Transverse colon (tissue), 3 donors: ENCODE measurements at regions not wholly inside any gene's neighbourhood (a gene's known extent, or its start where the extent isn't known, plus 50 kb on each side); places are given as distances from the start of the nearest gene placed in this dataset.
"Not testable (repeated sequence)": the region's sequence is repeated elsewhere in the genome, so short reads cannot be mapped to it uniquely, and the experiment has no call there.

Experiments
- POLR2A ChIP-seq: fragments of 450-650 bp; IDR thresholded peaks from one replicate; pipeline ENCODE4 v1.6.1; 2016; ENCODE audit warnings: antibody characterized with exemption, mild to moderate bottlenecking, moderate library complexity
- TF ChIP-seq, protein P1 (sequence below), 5 experiments: fragments of 200-600 bp in 3 of 5; fragments of 450-650 bp in 2 of 5; sonication (generic) in 3 of 5; IDR thresholded peaks; 1 replicate in 2 of 5; 2 replicates in 3 of 5; pipeline ENCODE4 v1.5.1; 2016 to 2017; ENCODE audit warnings: antibody characterized with exemption in 5 of 5, inconsistent platforms in 3 of 5, mild to moderate bottlenecking in 2 of 5, moderate library complexity in 1 of 5

- TF ChIP-seq, protein P1, sequence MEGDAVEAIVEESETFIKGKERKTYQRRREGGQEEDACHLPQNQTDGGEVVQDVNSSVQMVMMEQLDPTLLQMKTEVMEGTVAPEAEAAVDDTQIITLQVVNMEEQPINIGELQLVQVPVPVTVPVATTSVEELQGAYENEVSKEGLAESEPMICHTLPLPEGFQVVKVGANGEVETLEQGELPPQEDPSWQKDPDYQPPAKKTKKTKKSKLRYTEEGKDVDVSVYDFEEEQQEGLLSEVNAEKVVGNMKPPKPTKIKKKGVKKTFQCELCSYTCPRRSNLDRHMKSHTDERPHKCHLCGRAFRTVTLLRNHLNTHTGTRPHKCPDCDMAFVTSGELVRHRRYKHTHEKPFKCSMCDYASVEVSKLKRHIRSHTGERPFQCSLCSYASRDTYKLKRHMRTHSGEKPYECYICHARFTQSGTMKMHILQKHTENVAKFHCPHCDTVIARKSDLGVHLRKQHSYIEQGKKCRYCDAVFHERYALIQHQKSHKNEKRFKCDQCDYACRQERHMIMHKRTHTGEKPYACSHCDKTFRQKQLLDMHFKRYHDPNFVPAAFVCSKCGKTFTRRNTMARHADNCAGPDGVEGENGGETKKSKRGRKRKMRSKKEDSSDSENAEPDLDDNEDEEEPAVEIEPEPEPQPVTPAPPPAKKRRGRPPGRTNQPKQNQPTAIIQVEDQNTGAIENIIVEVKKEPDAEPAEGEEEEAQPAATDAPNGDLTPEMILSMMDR (IDR thresholded peaks at IDR 0.05), result not testable (repeated sequence)
- TF ChIP-seq POLR2A, result not testable (repeated sequence)
Observed at GRCh38 chr2:180765316-180765715, 215.1 kb upstream of the UBE2E3 start.
